ENCODE measurements at regions not wholly inside any gene's neighbourhood (a gene's known extent, or its start where the extent isn't known, plus 50 kb on each side); places are given as distances from the start of the nearest gene placed in this dataset.
"Not testable (repeated sequence)": the region's sequence is repeated elsewhere in the genome, so short reads cannot be mapped to it uniquely, and the experiment has no call there.

DNA sequence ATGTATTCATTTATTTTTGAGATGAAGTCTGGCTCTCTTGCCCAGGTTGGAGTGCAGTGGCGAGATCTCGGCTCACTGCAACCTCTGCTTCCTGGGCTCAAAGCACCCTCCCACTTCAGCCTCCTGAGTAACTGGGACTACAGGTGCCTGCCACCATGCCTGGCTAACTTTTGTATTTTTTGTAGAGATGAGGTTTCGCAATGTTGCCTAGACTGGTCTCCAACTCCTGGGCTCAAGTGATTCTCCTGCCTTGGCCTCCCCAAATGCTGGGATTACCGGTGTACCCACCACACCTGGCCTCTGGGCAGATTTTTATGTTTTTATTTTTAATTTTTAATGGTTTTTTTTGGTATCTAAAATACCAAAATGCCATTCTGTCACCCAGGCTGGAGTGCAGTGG is 320.3 kb downstream of the TYW1 start:
- not testable (repeated sequence) for TF ChIP-seq POLR2A, CTCF, EP300, POLR2AphosphoS5 (IDR thresholded peaks at IDR 0.05)
